H1 (cell line): ENCODE measurements at regions not wholly inside any gene's neighbourhood (a gene's known extent, or its start where the extent isn't known, plus 50 kb on each side); places are given as distances from the start of the nearest gene placed in this dataset.

Experiments
- CTCF ChIA-PET: fragments of 300-600 bp; sonication (Branson Sonifier 250); formaldehyde crosslinking; loops from one replicate; lab custom pipeline; 2021; ENCODE audit not compliant: partially characterized antibody; lab: Charles Lee
- POLR2A ChIA-PET: fragments of 300-600 bp; sonication (Branson Sonifier 250); formaldehyde crosslinking; loops from one replicate; lab custom pipeline; 2021; ENCODE audit warnings: inconsistent platforms; ENCODE audit not compliant: partially characterized antibody; lab: Charles Lee
- DNase-seq, 2 experiments: peaks; one replicate each; pipeline versions ENCODE4 v3.0.0 to v3.0.0-alpha.2; 2010 to 2022; ENCODE audit warnings: low spot score in 2 of 2, low read depth in 1 of 2, mixed read lengths in 1 of 2
- FAIRE-seq: peaks from 2 replicates; lab custom pipeline; 2011; peaks lifted over from hg19 to GRCh38; lab: Jason Lieb, UNC
- H2AFZ ChIP-seq: 2 replicates; pipeline ENCODE4 v1.8.1; 2012; ENCODE audit warnings: low read length, inconsistent platforms
- H2AK5ac ChIP-seq: 2 replicates; pipeline ENCODE4 v1.6.1; 2013; ENCODE audit warnings: low read depth, low read length
- H2BK120ac ChIP-seq: replicated peaks from 2 replicates; pipeline ENCODE3; 2013; ENCODE audit warnings: low read depth, low read length, inconsistent platforms
- H2BK12ac ChIP-seq: 2 replicates; pipeline ENCODE4 v1.6.1; 2013; ENCODE audit warnings: low read depth, low read length
- H2BK15ac ChIP-seq: 2 replicates; pipeline ENCODE4 v1.6.1; 2013; ENCODE audit warnings: low read length
- H2BK20ac ChIP-seq: 2 replicates; pipeline ENCODE4 v1.6.1; 2013; ENCODE audit warnings: low read length
- H2BK5ac ChIP-seq: 2 replicates; pipeline ENCODE4 v1.6.1; 2013; ENCODE audit warnings: low read depth, low read length
- H3K14ac ChIP-seq: 2 replicates; pipeline ENCODE4 v1.6.1; 2013; ENCODE audit warnings: inconsistent platforms; ENCODE audit not compliant: insufficient read length
- H3K18ac ChIP-seq: 2 replicates; pipeline ENCODE4 v1.6.1; 2013; ENCODE audit warnings: low read length; ENCODE audit errors: extremely low read depth
- H3K23ac ChIP-seq: 2 replicates; pipeline ENCODE4 v1.6.1; 2013; ENCODE audit warnings: inconsistent platforms; ENCODE audit not compliant: insufficient read length
- H3K23me2 ChIP-seq: 2 replicates; pipeline ENCODE4 v1.6.1; 2013; ENCODE audit warnings: low read depth, low read length
- H3K27ac ChIP-seq: 2 replicates; pipeline ENCODE4 v1.6.1; 2011; ENCODE audit warnings: low read depth, low read length, inconsistent platforms
- H3K27me3 ChIP-seq, 4 experiments: replicated peaks in 1 of 4; 1 replicate in 1 of 4; 2 replicates in 3 of 4; pipeline versions ENCODE4 v1.6.1 to v1.8.1; 2011 to 2013; ENCODE audit warnings: low read length in 3 of 4, mild to moderate bottlenecking in 3 of 4, inconsistent platforms in 2 of 4, mixed read lengths in 2 of 4, moderate library complexity in 1 of 4; ENCODE audit not compliant: control insufficient read depth in 3 of 4, insufficient read depth in 3 of 4; ENCODE audit errors: extremely low read depth in 1 of 4
- H3K36me3 ChIP-seq, 4 experiments: 2 replicates each; pipeline versions ENCODE4 v1.6.1 to v1.8.1; 2011 to 2013; ENCODE audit warnings: mild to moderate bottlenecking in 4 of 4, low read length in 3 of 4, moderate library complexity in 2 of 4, control low read depth in 1 of 4, inconsistent platforms in 1 of 4; ENCODE audit not compliant: insufficient read depth in 4 of 4, control insufficient read depth in 2 of 4
- H3K4ac ChIP-seq: replicated peaks from 2 replicates; pipeline ENCODE3; 2013; ENCODE audit warnings: low read length, low read depth, mixed read lengths, inconsistent platforms; ENCODE audit not compliant: insufficient read length
- H3K4me1 ChIP-seq, 4 experiments: replicated peaks in 1 of 4; 1 replicate in 1 of 4; 2 replicates in 3 of 4; pipeline versions ENCODE4 v1.6.1 to v1.8.1; 2011 to 2013; ENCODE audit warnings: low read length in 3 of 4, inconsistent platforms in 2 of 4, mixed read lengths in 1 of 4; ENCODE audit not compliant: insufficient read depth in 4 of 4, control insufficient read depth in 3 of 4
- H3K4me2 ChIP-seq, 2 experiments: 2 replicates each; pipeline versions ENCODE4 v1.6.1 to v1.8.1; 2011 to 2013; ENCODE audit warnings: low read depth in 2 of 2, low read length in 2 of 2, control low read depth in 1 of 2, inconsistent platforms in 1 of 2, mild to moderate bottlenecking in 1 of 2; ENCODE audit not compliant: insufficient read depth in 1 of 2
- H3K4me3 ChIP-seq, 4 experiments: fragments of 200-600, 300-600 bp in 1 of 4; sonication (generic), shearing (Covaris generic), sonication (Bioruptor Twin) in 1 of 4; 2 replicates each; pipeline versions ENCODE4 v1.5.1 to v1.8.1; 2011 to 2016; ENCODE audit warnings: low read length in 4 of 4, low read depth in 3 of 4, control low read depth in 2 of 4, inconsistent platforms in 2 of 4, mild to moderate bottlenecking in 2 of 4, mixed read lengths in 1 of 4, moderate library complexity in 1 of 4; ENCODE audit not compliant: insufficient read depth in 2 of 4; ENCODE audit errors: extremely low read depth in 1 of 4
- H3K56ac ChIP-seq: replicated peaks from 2 replicates; pipeline ENCODE3; 2013; ENCODE audit warnings: low read depth, mild to moderate bottlenecking, mixed read lengths, low read length, inconsistent platforms; ENCODE audit not compliant: insufficient read length
- H3K79me1 ChIP-seq: 2 replicates; pipeline ENCODE4 v1.6.1; 2013; ENCODE audit warnings: low read depth, low read length, control low read depth
- H3K79me2 ChIP-seq, 2 experiments: 2 replicates each; pipeline versions ENCODE4 v1.6.1 to v1.8.1; 2012 to 2013; ENCODE audit warnings: low read length in 2 of 2, mild to moderate bottlenecking in 2 of 2, inconsistent platforms in 1 of 2; ENCODE audit not compliant: insufficient read depth in 2 of 2, control insufficient read depth in 1 of 2
- H3K9ac ChIP-seq, 4 experiments: replicated peaks in 1 of 4; 1 replicate in 1 of 4; 2 replicates in 3 of 4; pipeline versions ENCODE4 v1.6.1 to v1.8.1; 2011 to 2013; ENCODE audit warnings: low read depth in 3 of 4, low read length in 3 of 4, control low read depth in 2 of 4, mild to moderate bottlenecking in 2 of 4, moderate library complexity in 2 of 4, inconsistent platforms in 1 of 4; ENCODE audit errors: extremely low read depth in 1 of 4
- H3K9me3 ChIP-seq, 2 experiments: 2 replicates each; pipeline versions ENCODE4 v1.6.1 to v1.8.1; 2012 to 2013; ENCODE audit warnings: mild to moderate bottlenecking in 2 of 2, moderate library complexity in 2 of 2, control low read depth in 1 of 2, inconsistent platforms in 1 of 2, low read depth in 1 of 2, low read length in 1 of 2, mixed read lengths in 1 of 2; ENCODE audit not compliant: insufficient read depth in 2 of 2
- H4K20me1 ChIP-seq, 2 experiments: replicated peaks in 1 of 2; 2 replicates each; pipeline versions ENCODE3 to v1.8.1; 2011 to 2013; ENCODE audit warnings: inconsistent platforms in 2 of 2, low read length in 2 of 2, mild to moderate bottlenecking in 1 of 2; ENCODE audit not compliant: insufficient read depth in 2 of 2, control insufficient read depth in 1 of 2
- H4K5ac ChIP-seq: 2 replicates; pipeline ENCODE4 v1.6.1; 2013; ENCODE audit warnings: low read length, low read depth, mixed read lengths, inconsistent platforms; ENCODE audit not compliant: insufficient read length
- H4K8ac ChIP-seq: 2 replicates; pipeline ENCODE4 v1.8.0; 2013; ENCODE audit warnings: mild to moderate bottlenecking, moderate library complexity, low read length, inconsistent platforms; ENCODE audit not compliant: insufficient read depth; ENCODE audit errors: extremely low read depth
- H4K91ac ChIP-seq: replicated peaks from 2 replicates; pipeline ENCODE3; 2013; ENCODE audit warnings: low read length, mixed read lengths, inconsistent platforms; ENCODE audit not compliant: insufficient read length
- CBX5 ChIP-seq: fragments of 300-800, 300-1000 bp; sonication (generic); IDR thresholded peaks from 2 replicates; pipeline ENCODE4 v1.7.1; 2016; ENCODE audit warnings: antibody characterized with exemption, low read length, low read depth
- CHD2 ChIP-seq: IDR thresholded peaks from 2 replicates; pipeline ENCODE4 v1.6.1; 2012; ENCODE audit warnings: low read length, improper control_type of control experiment
- CTCF ChIP-seq, 3 experiments: IDR thresholded peaks; 1 replicate in 2 of 3; 2 replicates in 1 of 3; pipeline versions ENCODE4 v1.5.1 to v1.6.1; 2011; ENCODE audit warnings: low read length in 3 of 3, mild to moderate bottlenecking in 3 of 3, inconsistent platforms in 2 of 3, low read depth in 1 of 3, moderate library complexity in 1 of 3; ENCODE audit not compliant: insufficient read depth in 1 of 3; ENCODE audit errors: control extremely low read depth in 1 of 3
- E2F6 ChIP-seq: IDR thresholded peaks from 2 replicates; pipeline ENCODE4 v1.6.1; 2012; ENCODE audit warnings: inconsistent platforms
- RFX5 ChIP-seq: IDR thresholded peaks from 2 replicates; pipeline ENCODE4 v1.6.1; 2011; ENCODE audit warnings: low read depth, low read length, improper control_type of control experiment, borderline replicate concordance
- SIX5 ChIP-seq: IDR thresholded peaks from 2 replicates; pipeline ENCODE4 v1.6.1; 2011; ENCODE audit warnings: mild to moderate bottlenecking, low read depth, low read length
- USF2 ChIP-seq: IDR thresholded peaks from 2 replicates; pipeline ENCODE4 v1.6.1; 2011; ENCODE audit warnings: low read length, improper control_type of control experiment
- WGBS, 2 experiments: shearing (Covaris generic) in 1 of 2; methylation state at CpG; one replicate each; pipeline versions ENCODE4 v1.1.6 to v1.1.7; 2013 to 2015; ENCODE audit warnings: low lambda C conversion rate in 2 of 2, mixed read lengths in 2 of 2, inconsistent platforms in 1 of 2, low coverage in 1 of 2, missing lambda C conversion rate in 1 of 2; ENCODE audit not compliant: insufficient replicate concordance in 2 of 2, insufficient coverage in 1 of 2, insufficient read length in 1 of 2; ENCODE audit errors: extremely low coverage in 1 of 2, missing lambda C conversion rate in 1 of 2; 5-methylcytosine and 5-hydroxymethylcytosine counted together

GRCh38 chr2:77834360-77835002, 312.3 kb upstream of the LRRTM4 start:
- Histone ChIP-seq H3K9me3 (peaks cover 40 to 44% of the 10 kb centered on the region in 2 experiments), H3K14ac (no peak overlapping the region), H3K9ac (no peak overlapping the region), H2AK5ac (no peak overlapping the region), H3K36me3 (peaks cover 0 to 16% (median 0%) of the 10 kb centered on the region in 4 experiments; a peak in 4 of 8 replicates), H4K20me1 (no peaks in the 10 kb centered on the region), H3K79me1 (no peaks in the 10 kb centered on the region), H4K91ac (no peak overlapping the region), H3K18ac (no peak overlapping the region), H3K4me3 (no peak overlapping the region; a peak in 1 of 8 replicates), H3K23me2 (no peaks in the 10 kb centered on the region), H2BK12ac (no peak overlapping the region), H3K27me3 (peaks cover 0 to 2% (median 0%) of the 10 kb centered on the region in 4 experiments; a peak in 1 of 7 replicates), H3K56ac (no peak overlapping the region), H2BK15ac (no peak overlapping the region), H2BK120ac (no peak overlapping the region), H3K27ac (no peak overlapping the region), H3K4ac (no peak overlapping the region), H4K8ac (no peak overlapping the region), H3K79me2 (no peaks in the 10 kb centered on the region), H3K4me2 (no peak overlapping the region), H2BK20ac (no peak overlapping the region), H3K4me1 (peaks cover 0 to 3% (median 0%) of the 10 kb centered on the region in 4 experiments; a peak in 1 of 7 replicates), H3K23ac (no peak overlapping the region), H2BK5ac (no peak overlapping the region), H4K5ac (no peak overlapping the region), H2AFZ (no peak overlapping the region)
- FAIRE-seq: no peak
- CTCF ChIA-PET: no interaction called here
- POLR2A ChIA-PET: no interaction called here
- DNase-seq: no peak
- TF ChIP-seq RFX5: no peak
- no peak for TF ChIP-seq USF2
- no peak for TF ChIP-seq CHD2
- no peak for TF ChIP-seq E2F6
- TF ChIP-seq CTCF (IDR thresholded peaks at IDR 0.05; ENCODE audit: control extremely low read depth in 1 of 3, insufficient read depth in 1 of 3, low read depth in 1 of 3, low read length in 3 of 3): no peak
- TF ChIP-seq SIX5: no peak
- TF ChIP-seq CBX5: no peak
- WGBS, 2 experiments: 90% methylated on average over 3 of the region's 3 CpGs; no CpG with 5 or more reads in 1 of the 2 experiments
